Mesothelial cell of epicardium (in vitro differentiated cells): ENCODE measurements at regions not wholly inside any gene's neighbourhood (a gene's known extent, or its start where the extent isn't known, plus 50 kb on each side); places are given as distances from the start of the nearest gene placed in this dataset.

Experiments
- DNase-seq, 2 experiments: peaks; one replicate each; pipeline ENCODE4 v3.0.0; 2021; ENCODE audit warnings: low spot score in 2 of 2; ENCODE audit not compliant: unreplicated experiment in 2 of 2
- H3K27ac Mint-ChIP-seq: 2 replicates; pipeline ENCODE4 v1.8.0; 2021; ENCODE audit warnings: mixed read lengths
- H3K27me3 Mint-ChIP-seq: 2 replicates; pipeline ENCODE4 v1.8.0; 2021; ENCODE audit warnings: low read depth, mixed read lengths
- H3K36me3 Mint-ChIP-seq: 2 replicates; pipeline ENCODE4 v1.8.0; 2021; ENCODE audit warnings: mixed read lengths
- H3K4me1 Mint-ChIP-seq: 2 replicates; pipeline ENCODE4 v1.8.0; 2021; ENCODE audit warnings: mixed read lengths
- H3K4me3 Mint-ChIP-seq: 2 replicates; pipeline ENCODE4 v1.8.0; 2021; ENCODE audit warnings: mild to moderate bottlenecking, moderate library complexity, mixed read lengths
- H3K9me3 Mint-ChIP-seq: 2 replicates; pipeline ENCODE4 v1.8.0; 2021; ENCODE audit warnings: mixed read lengths
- CTCF ChIP-seq: fragments of 200-600 bp; sonication (generic); IDR thresholded peaks from one replicate; pipeline ENCODE4 v1.5.0; 2021; ENCODE audit warnings: antibody characterized with exemption; ENCODE audit not compliant: unreplicated experiment

- Mint-ChIP-seq H3K4me3 (no peak overlapping the region), H3K27me3 (no peaks in the 10 kb centered on the region), H3K27ac (no peak overlapping the region), H3K36me3 (no peaks in the 10 kb centered on the region), H3K4me1 (no peaks in the 10 kb centered on the region), H3K9me3 (peaks cover 13% of the 10 kb centered on the region)
- DNase-seq: no peak
- TF ChIP-seq CTCF: no peak
Observed at GRCh38 chr2:111689941-111690340, 194.1 kb downstream of the ANAPC1 start.

GRCh38 chr2:111691164-111691875, 192.7 kb downstream of the ANAPC1 start:
- H3K27ac Mint-ChIP-seq: no peak overlapping the region
- no peak for DNase-seq
- no peaks in the 10 kb centered on the region for H3K36me3 Mint-ChIP-seq
- TF ChIP-seq CTCF: no peak
- H3K4me3 Mint-ChIP-seq: no peak overlapping the region
- no peaks in the 10 kb centered on the region for H3K4me1 Mint-ChIP-seq
- no peaks in the 10 kb centered on the region for H3K27me3 Mint-ChIP-seq
- H3K9me3 Mint-ChIP-seq: peaks cover 24% of the 10 kb centered on the region

- H3K27ac Mint-ChIP-seq: no peak overlapping the region
- H3K4me3 Mint-ChIP-seq: no peak overlapping the region
- H3K4me1 Mint-ChIP-seq: no peaks in the 10 kb centered on the region
- H3K27me3 Mint-ChIP-seq: no peaks in the 10 kb centered on the region
- peaks cover 24% of the 10 kb centered on the region for H3K9me3 Mint-ChIP-seq
- no peaks in the 10 kb centered on the region for H3K36me3 Mint-ChIP-seq
- no peak for DNase-seq
- TF ChIP-seq CTCF: peak; percentile 20
Observed at GRCh38 chr2:111692311-111692710, 191.7 kb downstream of the ANAPC1 start.

- H3K9me3 Mint-ChIP-seq: peaks cover 24% of the 10 kb centered on the region
- no peak overlapping the region for H3K27ac Mint-ChIP-seq
- H3K4me3 Mint-ChIP-seq: no peak overlapping the region
- no peak for TF ChIP-seq CTCF
- DNase-seq: no peak
- H3K27me3 Mint-ChIP-seq: no peaks in the 10 kb centered on the region
- no peaks in the 10 kb centered on the region for H3K36me3 Mint-ChIP-seq
- peaks cover 4% of the 10 kb centered on the region for H3K4me1 Mint-ChIP-seq
Observed at GRCh38 chr2:111694700-111695101, 189.3 kb downstream of the ANAPC1 start.

- no peak overlapping the region for H3K4me3 Mint-ChIP-seq
- peaks cover 4% of the 10 kb centered on the region for H3K4me1 Mint-ChIP-seq
- H3K36me3 Mint-ChIP-seq: no peaks in the 10 kb centered on the region
- no peak overlapping the region for H3K27ac Mint-ChIP-seq
- no peaks in the 10 kb centered on the region for H3K27me3 Mint-ChIP-seq
- DNase-seq: no peak
- H3K9me3 Mint-ChIP-seq: peaks cover 24% of the 10 kb centered on the region
- no peak for TF ChIP-seq CTCF
Observed at GRCh38 chr2:111695441-111696007, 188.5 kb downstream of the ANAPC1 start.
